ENCODE measurements at regions not wholly inside any gene's neighbourhood (a gene's known extent, or its start where the extent isn't known, plus 50 kb on each side); places are given as distances from the start of the nearest gene placed in this dataset.

- TF ChIP-seq, protein P1, sequence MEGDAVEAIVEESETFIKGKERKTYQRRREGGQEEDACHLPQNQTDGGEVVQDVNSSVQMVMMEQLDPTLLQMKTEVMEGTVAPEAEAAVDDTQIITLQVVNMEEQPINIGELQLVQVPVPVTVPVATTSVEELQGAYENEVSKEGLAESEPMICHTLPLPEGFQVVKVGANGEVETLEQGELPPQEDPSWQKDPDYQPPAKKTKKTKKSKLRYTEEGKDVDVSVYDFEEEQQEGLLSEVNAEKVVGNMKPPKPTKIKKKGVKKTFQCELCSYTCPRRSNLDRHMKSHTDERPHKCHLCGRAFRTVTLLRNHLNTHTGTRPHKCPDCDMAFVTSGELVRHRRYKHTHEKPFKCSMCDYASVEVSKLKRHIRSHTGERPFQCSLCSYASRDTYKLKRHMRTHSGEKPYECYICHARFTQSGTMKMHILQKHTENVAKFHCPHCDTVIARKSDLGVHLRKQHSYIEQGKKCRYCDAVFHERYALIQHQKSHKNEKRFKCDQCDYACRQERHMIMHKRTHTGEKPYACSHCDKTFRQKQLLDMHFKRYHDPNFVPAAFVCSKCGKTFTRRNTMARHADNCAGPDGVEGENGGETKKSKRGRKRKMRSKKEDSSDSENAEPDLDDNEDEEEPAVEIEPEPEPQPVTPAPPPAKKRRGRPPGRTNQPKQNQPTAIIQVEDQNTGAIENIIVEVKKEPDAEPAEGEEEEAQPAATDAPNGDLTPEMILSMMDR (IDR thresholded peaks at IDR 0.05; ENCODE audit: low read length): no peak
- no peak for TF ChIP-seq EZH2 (IDR thresholded peaks at IDR 0.05; ENCODE audit: borderline replicate concordance, low read length)
Measured at GRCh38 chr2:189276277-189276676, 96.7 kb upstream of the COL5A2 start.
